ENCODE measurements at regions not wholly inside any gene's neighbourhood (a gene's known extent, or its start where the extent isn't known, plus 50 kb on each side); places are given as distances from the start of the nearest gene placed in this dataset.

DNA sequence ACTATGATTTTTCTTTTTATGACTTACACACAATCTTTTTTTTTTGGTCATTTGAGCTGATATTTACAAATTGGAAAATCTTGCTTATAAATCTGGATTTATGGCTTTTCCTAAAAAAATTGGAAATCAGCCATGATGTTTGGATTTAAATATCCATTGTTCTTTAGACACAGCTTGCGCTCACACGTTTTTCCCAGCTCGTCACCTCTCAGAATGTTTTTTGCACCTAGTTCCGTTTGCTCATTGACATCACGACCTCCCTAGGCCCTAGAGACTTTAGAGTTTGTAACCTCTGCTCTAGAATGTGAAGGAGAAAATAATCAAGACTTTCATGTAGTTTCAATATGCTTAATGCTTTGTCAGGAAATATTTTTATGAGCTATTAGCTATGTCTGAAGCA, 930.5 kb downstream of the TLE4 start:
- no peak overlapping the region for H3K23ac ChIP-seq (ENCODE audit: insufficient read length)
- no peak overlapping the region for H4K8ac ChIP-seq (ENCODE audit: extremely low read depth, insufficient read depth, low read length)
- no peak overlapping the region for H2AFZ ChIP-seq (ENCODE audit: low read length)
- POLR2A ChIA-PET (ENCODE audit: partially characterized antibody), result no interaction called here
- 70% methylated on average over 5 of the region's 5 CpGs; no CpG with 5 or more reads in 1 of the 2 experiments for WGBS, 2 experiments (ENCODE audit: extremely low coverage in 1 of 2, insufficient coverage in 1 of 2, insufficient read length in 1 of 2, insufficient replicate concordance in 2 of 2, low coverage in 1 of 2, low lambda C conversion rate in 2 of 2, missing lambda C conversion rate in 1 of 2)
- no peak overlapping the region for H2BK5ac ChIP-seq (ENCODE audit: low read depth, low read length)
- no peak for DNase-seq (ENCODE audit: low read depth in 1 of 2, low spot score in 2 of 2)
- H3K56ac ChIP-seq (replicated peaks; ENCODE audit: insufficient read length, low read depth, low read length), result no peak overlapping the region
- H2BK120ac ChIP-seq (replicated peaks; ENCODE audit: low read depth, low read length), result no peak overlapping the region
- no peaks in the 10 kb centered on the region for H3K79me1 ChIP-seq (ENCODE audit: low read depth, low read length)
- H3K27ac ChIP-seq (ENCODE audit: low read depth, low read length), result no peak overlapping the region
- H3K18ac ChIP-seq (ENCODE audit: extremely low read depth, low read length), result no peak overlapping the region
- H3K4me1 ChIP-seq (replicated peaks in 1 of 4; ENCODE audit: control insufficient read depth in 3 of 4, insufficient read depth in 4 of 4, low read length in 3 of 4), result no peaks in the 10 kb centered on the region; a peak in 1 of 7 replicates
- H3K36me3 ChIP-seq (ENCODE audit: control insufficient read depth in 2 of 4, insufficient read depth in 4 of 4, low read length in 3 of 4), result no peaks in the 10 kb centered on the region
- CTCF ChIA-PET (ENCODE audit: partially characterized antibody), result interaction anchor here (0.7 to 1.5 kb wide), 4 partner anchors 9 to 528 kb away, joined by 3 to 5 read pairs (median 4); no protein-coding TSS in a partner anchor
- H3K9me3 ChIP-seq (ENCODE audit: insufficient read depth in 2 of 2, low read depth in 1 of 2, low read length in 1 of 2), result no peaks in the 10 kb centered on the region
- FAIRE-seq, result no peak
- H3K27me3 ChIP-seq (replicated peaks in 1 of 4; ENCODE audit: control insufficient read depth in 3 of 4, extremely low read depth in 1 of 4, insufficient read depth in 3 of 4, low read length in 3 of 4), result no peaks in the 10 kb centered on the region
- no peak overlapping the region for H3K4me2 ChIP-seq (ENCODE audit: insufficient read depth in 1 of 2, low read depth in 2 of 2, low read length in 2 of 2)
- H3K4me3 ChIP-seq (ENCODE audit: extremely low read depth in 1 of 4, insufficient read depth in 2 of 4, low read depth in 3 of 4, low read length in 4 of 4), result no peak overlapping the region
- no peak overlapping the region for H3K4ac ChIP-seq (replicated peaks; ENCODE audit: insufficient read length, low read depth, low read length)
- H2AK5ac ChIP-seq (ENCODE audit: low read depth, low read length), result no peak overlapping the region
- no peak overlapping the region for H2BK20ac ChIP-seq (ENCODE audit: low read length)
- no peak overlapping the region for H2BK15ac ChIP-seq (ENCODE audit: low read length)
- H2BK12ac ChIP-seq (ENCODE audit: low read depth, low read length), result no peak overlapping the region
- H4K91ac ChIP-seq (replicated peaks; ENCODE audit: insufficient read length, low read length), result no peak overlapping the region
- H3K23me2 ChIP-seq (ENCODE audit: low read depth, low read length), result no peaks in the 10 kb centered on the region
- no peaks in the 10 kb centered on the region for H3K79me2 ChIP-seq (ENCODE audit: control insufficient read depth in 1 of 2, insufficient read depth in 2 of 2, low read length in 2 of 2)
- no peak overlapping the region for H3K9ac ChIP-seq (replicated peaks in 1 of 4; ENCODE audit: extremely low read depth in 1 of 4, low read depth in 3 of 4, low read length in 3 of 4)
- no peak overlapping the region for H4K5ac ChIP-seq (ENCODE audit: insufficient read length, low read depth, low read length)
- no peaks in the 10 kb centered on the region for H4K20me1 ChIP-seq (replicated peaks in 1 of 2; ENCODE audit: control insufficient read depth in 1 of 2, insufficient read depth in 2 of 2, low read length in 2 of 2)
- H3K14ac ChIP-seq (ENCODE audit: insufficient read length), result no peak overlapping the region
- no peak for TF ChIP-seq CREB1 (IDR thresholded peaks at IDR 0.05)
- TF ChIP-seq SP1 (IDR thresholded peaks at IDR 0.05; ENCODE audit: low read depth, low read length), result no peak
- TF ChIP-seq CHD1 (IDR thresholded peaks at IDR 0.05; ENCODE audit: low read depth, low read length), result no peak
- TF ChIP-seq CTBP2 (IDR thresholded peaks at IDR 0.05; ENCODE audit: borderline replicate concordance, insufficient read depth, insufficient read length, low read length), result no peak
- TF ChIP-seq RXRA (IDR thresholded peaks at IDR 0.05; ENCODE audit: insufficient read depth, low read depth, low read length), result no peak
